DMS79 treated with DMSO at 0.1 percent for 48 hours (cell line): ENCODE measurements at regions not wholly inside any gene's neighbourhood (a gene's known extent, or its start where the extent isn't known, plus 50 kb on each side); places are given as distances from the start of the nearest gene placed in this dataset.
"Not testable (repeated sequence)": the region's sequence is repeated elsewhere in the genome, so short reads cannot be mapped to it uniquely, and the experiment has no call there.

ENCODE experiments used
- DNase-seq: peaks from one replicate; lab custom pipeline; 2025; lab: John Stamatoyannopoulos, UW

DNA sequence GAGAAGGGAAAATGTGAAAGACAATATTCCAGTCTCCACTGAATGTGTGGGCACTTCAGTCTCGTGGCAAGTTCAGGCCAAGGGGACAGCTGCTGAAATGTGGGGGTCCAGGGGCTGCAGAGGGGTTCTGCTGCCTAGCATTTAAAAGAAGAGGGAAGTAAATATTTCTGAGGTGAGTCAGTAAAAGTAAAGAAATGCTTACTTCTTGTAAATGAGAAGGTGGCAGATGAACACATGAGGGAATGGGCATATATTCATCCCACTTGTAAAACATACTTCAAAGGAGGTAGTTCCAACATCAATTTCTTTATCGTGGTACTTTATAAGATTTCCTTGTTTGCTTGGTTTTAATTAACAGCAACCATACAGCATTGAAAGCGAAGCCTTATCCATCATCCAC lies 63.1 kb upstream of the HIVEP3 start:
- DNase-seq: no peak

GRCh38 chr1:41980827-41981653 lies 62.3 kb upstream of the HIVEP3 start:
- no peak for DNase-seq

DNA sequence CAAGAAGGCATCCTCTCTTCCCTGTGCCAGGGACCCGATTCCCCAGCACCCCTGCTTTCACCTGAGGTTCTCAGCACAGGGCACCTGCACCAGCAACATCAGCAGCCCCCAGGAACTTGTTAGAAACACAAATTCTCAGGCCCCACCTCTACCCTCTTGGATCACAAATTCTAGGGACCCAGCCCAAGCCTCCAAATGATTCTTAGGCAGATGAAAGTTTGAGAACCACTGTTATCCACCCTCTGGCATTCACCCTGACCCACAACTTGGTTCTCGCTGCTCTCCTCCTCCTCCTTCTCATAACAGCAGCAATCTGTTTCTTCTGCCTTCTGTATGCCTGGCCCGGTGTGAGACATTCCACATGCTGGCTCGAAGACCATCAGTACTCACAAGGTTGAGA lies 60.3 kb upstream of the HIVEP3 start:
- DNase-seq: no peak

- DNase-seq: peak; percentile 73
These were observed 58.6 kb upstream of the HIVEP3 start for GRCh38 chr1:41977326-41977725.

DNA sequence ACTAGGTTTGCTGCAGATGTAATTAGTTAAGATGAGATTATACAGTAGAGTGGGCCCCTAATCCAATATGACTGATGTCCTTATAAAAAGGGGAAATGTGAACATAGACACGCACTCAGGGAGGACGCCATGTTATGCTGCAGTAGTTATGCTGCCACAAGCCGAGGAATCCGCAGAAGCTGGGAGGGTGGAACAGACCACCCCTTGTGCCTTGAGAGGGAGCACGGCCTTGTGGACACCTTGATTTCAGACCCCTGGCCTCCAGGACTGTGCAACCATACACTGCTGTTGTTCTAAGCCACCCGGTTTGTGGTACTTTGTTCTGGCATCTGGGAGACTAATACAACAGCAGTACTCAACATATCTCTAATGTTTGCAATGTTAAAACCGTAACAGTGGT lies 57.9 kb upstream of the HIVEP3 start:
- no peak for DNase-seq

GRCh38 chr1:41975850-41976569 lies 57.3 kb upstream of the HIVEP3 start:
- no peak for DNase-seq

DNA sequence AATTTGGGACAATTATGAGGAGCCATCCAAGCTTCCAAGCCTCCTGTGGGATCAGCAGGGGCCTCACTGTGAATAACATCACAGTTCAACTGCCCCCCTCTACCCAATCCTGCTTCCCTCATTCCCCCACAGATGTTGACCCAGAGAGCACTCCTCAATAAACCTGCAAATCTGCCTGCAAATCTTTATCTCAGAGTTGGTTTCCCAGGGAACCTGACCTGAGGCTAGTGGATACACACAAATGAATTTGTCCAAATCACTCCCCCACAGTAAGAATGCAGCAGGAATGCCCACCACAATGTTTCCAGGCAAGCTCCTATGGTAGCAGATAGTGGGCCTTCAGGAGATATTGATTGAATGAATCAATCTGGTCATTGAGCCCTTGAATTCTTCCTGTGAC lies 56.4 kb upstream of the HIVEP3 start:
- no peak for DNase-seq

- DNase-seq: not testable (repeated sequence)
These were observed 49.8 kb upstream of the HIVEP3 start for GRCh38 chr1:41968557-41968956.
